Myocyte (in vitro differentiated cells): ENCODE measurements at regions not wholly inside any gene's neighbourhood (a gene's known extent, or its start where the extent isn't known, plus 50 kb on each side); places are given as distances from the start of the nearest gene placed in this dataset.
"Not testable (repeated sequence)": the region's sequence is repeated elsewhere in the genome, so short reads cannot be mapped to it uniquely, and the experiment has no call there.

Source experiments
- DNase-seq: peaks from one replicate; pipeline ENCODE4 v3.0.0-alpha.2; 2012; ENCODE audit warnings: low read depth

GRCh38 chr3:3464131-3464530, 284.6 kb upstream of the CRBN start:
- no peak for DNase-seq

DNA sequence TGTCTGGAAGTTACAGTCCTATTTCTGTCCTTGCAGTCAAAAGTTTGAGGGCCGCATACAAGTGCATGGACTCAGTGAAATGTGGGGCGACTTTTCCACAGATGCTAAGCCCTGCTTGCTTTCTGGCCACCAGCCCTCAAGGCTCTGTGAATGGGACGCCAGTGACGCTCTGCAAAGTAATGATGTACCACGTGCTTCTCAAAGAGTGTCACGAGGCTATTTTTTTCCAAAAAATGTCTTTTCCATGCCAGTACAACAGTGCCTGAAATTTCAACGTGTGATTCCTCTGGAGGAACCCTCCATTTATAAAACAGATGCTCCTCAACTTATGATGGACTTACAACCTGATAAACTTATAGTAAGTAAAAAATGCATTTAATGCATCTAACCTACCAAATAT, 281.8 kb upstream of the CRBN start:
- no peak for DNase-seq

- DNase-seq, result no peak
Measured at GRCh38 chr3:3448468-3448867, 269.0 kb upstream of the CRBN start.

- DNase-seq, result no peak
Measured at GRCh38 chr3:3447641-3448040, 268.1 kb upstream of the CRBN start.

DNA sequence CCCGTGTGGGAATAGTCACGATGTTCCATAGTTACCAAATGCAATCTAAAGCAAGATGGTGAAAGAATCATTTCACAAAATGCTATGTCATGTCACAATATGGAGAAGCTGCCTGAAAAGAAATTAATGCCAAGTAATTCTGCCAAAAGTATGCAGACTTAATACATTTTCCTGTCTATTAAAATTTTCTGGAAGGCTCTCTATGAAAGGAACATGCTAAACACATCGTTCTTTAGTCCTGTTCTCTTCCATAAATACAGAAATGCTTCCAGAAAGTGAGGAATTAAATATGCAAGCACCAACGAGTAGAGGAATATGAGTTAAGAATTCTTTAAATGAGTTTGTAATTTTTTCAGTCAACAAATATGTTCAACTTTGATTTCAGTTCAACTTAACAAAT, 266.8 kb upstream of the CRBN start:
- DNase-seq, result no peak

- DNase-seq, result no peak
Measured at GRCh38 chr3:3443482-3443881, 264.0 kb upstream of the CRBN start.

GRCh38 chr3:3433711-3434110, 254.2 kb upstream of the CRBN start:
- DNase-seq, result no peak

DNA sequence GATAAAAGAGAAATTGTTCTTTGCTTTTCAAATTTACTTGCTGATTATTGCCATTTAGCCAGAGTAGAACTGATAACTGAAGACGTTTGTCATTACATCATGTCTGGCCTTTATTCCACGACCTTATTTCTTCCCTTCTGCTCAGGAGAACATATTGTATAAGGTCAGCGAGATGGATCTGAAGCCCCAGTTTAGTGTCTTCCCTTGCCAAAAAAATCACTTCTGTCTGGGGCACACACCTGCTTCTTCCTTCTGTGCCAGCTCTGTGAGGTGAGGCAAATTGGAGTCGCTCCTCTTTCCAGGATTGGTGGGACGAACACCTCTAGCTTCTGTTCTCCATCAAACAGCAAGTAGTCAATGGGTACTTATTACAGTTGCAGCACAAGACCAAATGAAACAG, 250.3 kb upstream of the CRBN start:
- DNase-seq, result no peak

DNA sequence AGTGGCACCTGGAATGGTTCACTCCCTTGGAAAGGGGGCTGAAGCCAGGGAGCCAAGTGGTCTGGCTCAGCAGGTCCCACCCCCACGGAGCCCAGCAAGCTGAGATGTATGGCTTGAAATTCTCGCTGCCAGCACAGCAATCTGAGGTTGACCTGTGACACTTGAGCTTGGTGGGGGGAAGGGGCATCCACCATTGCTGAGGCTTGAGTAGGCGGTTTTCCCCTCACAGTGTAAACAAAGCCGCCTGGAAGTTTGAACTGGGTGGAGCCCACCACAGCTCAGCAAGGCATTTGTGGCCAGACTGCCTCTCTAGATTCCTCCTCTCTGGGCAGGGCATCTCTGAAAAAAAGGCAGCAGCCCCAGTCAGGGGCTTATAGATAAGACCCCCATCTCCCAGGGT, 228.2 kb upstream of the CRBN start:
- DNase-seq, result not testable (repeated sequence)

DNA sequence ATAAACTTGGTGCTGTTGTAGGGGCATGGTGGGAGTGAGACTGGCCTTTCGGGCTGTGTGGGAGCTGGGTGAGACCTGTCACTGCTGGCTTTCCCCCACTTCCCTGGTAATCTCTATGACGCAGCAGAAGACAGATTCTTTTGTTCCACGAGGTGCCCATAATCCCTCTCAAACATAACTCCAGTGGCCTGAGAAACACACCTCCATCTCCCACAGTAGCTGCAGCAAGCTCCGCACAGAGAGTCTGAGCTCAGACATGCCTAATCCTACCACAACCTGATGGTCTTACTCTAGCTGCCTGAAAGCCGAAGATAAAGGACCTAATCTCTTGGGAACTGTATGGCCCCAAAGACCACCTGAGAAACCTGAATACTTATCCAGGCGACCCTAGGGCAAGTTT, 225.6 kb upstream of the CRBN start:
- no peak for DNase-seq

DNA sequence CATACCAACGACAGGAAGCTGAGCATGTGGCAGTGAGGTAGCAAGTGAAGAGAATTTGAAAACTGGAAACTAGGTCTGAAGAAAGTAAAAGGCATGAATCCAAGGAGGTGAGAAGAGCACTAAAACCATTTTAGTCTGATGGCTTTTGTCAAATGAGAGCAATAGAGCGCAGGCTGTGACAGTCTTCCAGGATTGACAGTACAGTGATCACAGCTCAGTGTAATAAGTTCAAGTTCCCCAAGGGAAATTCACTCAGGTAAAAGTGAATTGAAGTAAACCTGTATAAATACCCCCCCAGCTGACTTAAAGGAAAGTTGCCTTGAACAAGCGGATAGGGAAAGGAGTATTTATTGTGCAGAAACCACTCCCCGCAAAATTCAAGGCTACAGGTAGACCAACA, 224.2 kb upstream of the CRBN start:
- DNase-seq, result no peak

- no peak for DNase-seq
Measured at GRCh38 chr3:3392946-3393345, 213.5 kb upstream of the CRBN start.

GRCh38 chr3:3383461-3383860, 204.0 kb upstream of the CRBN start:
- DNase-seq, result no peak

DNA sequence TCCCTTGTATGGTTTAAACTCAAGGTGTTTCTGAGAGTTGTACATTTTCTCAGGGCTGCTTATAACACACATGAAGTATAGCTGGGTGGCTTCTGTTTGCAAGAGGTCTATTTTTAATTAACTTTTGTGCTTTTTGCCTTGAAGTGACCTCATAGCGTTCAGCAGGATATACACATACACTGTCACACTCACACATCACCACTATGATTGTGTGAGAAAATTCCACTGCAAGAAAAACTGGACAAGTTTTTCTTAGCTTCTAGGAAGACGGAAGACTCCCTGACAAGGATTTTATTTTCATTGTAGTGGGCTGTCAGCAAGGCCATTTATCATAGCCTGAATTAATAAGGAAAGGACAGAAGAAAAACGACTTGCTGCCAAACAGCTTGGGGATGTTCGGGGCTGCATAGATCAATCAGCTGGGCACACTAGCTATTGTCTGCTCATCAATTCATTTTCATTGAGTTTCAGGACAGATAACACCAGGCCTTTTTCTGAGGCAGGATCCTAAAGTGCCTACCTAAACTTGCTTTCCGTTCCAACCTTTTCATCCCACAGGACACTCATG, 192.8 kb upstream of the CRBN start:
- no peak for DNase-seq

GRCh38 chr3:3368306-3368705, 188.8 kb upstream of the CRBN start:
- no peak for DNase-seq

GRCh38 chr3:3366386-3366785, 186.9 kb upstream of the CRBN start:
- peak; percentile 44 for DNase-seq

DNA sequence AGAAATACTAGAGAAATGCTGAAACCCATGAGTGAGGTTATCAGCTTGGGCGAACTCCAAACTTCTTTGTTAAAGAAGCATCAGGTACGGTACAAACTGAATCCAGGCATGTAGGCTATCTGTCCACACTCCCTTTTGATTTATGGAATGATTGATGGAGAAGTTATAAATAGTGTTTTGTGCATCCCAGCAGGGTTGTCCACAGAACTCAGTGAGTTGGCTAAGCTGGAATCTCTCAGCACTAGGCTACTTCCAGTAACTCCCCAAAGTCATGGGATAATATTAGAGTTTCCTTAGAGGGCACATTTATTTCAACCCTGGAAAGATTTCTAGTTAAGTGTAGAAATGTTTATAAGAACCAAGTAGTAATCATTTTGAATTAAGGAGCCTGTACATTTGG, 186.2 kb upstream of the CRBN start:
- DNase-seq, result peak; percentile 4

DNA sequence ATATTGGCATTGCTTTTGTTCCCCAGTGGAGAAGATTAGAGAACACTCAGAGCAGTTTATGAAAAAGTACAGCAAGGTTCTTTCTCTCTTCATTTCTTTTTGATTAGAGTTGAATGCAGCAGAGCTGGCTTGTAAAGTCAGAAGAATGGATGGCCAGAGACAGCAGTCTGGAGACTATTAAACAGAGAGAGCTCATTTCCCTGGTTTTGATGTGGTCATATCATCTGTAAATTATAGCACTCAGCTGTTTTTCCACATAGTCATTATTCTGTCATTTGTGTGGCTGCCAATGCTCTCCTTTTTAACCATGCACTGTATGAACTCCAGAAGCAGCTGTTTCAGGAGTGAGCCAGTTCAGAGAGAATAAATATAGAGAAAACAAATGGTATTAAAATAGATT, 177.4 kb upstream of the CRBN start:
- DNase-seq, result peak; percentile 64

GRCh38 chr3:3355442-3355841, 176.0 kb upstream of the CRBN start:
- peak; percentile 2 for DNase-seq

GRCh38 chr3:3353153-3353552, 173.7 kb upstream of the CRBN start:
- DNase-seq, result no peak

DNA sequence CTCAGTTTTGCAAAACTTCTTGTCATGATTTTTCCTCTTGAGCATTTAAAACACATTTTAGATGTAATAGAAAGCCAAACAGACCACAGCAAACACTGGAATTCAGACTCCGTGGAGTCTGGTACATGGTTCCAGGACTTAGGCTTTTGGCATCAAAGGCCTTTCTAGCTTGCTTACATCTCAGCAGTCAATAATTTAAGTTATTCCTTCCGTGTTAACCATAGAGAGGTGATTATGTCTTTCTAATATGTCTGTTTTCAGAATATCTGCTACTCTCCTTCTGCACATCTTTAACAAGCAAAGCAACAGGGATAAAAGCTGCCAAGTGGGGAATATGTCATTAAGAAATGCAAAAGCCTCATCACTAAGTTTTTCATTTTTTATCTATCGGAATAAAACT, 171.7 kb upstream of the CRBN start:
- no peak for DNase-seq

- DNase-seq, result not testable (repeated sequence)
Measured at GRCh38 chr3:3347056-3347455, 167.6 kb upstream of the CRBN start.

- DNase-seq, result no peak
Measured at GRCh38 chr3:3346556-3346955, 167.1 kb upstream of the CRBN start.

DNA sequence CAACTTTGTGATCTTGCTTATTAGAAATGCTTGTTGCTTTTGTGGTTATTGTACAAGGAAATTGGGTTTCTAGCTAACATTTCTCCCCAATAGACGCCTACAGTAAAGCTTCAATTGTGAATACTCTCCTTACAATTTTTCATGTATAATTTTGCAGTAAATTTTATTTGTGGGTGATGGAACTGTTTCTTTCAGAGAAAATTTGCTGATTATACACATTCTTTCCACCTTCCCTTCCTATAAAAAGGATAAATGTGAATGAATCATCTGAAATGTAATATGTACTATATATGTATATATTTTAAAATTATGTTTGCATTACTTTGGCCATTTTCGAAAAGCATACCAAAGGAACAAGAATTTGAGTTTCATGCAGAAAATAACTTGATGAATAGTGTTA, 162.7 kb upstream of the CRBN start:
- no peak for DNase-seq
